GM21786 (cell line): ENCODE measurements at regions not wholly inside any gene's neighbourhood (a gene's known extent, or its start where the extent isn't known, plus 50 kb on each side); places are given as distances from the start of the nearest gene placed in this dataset.

Experiments used
- ATAC-seq: cut with Tn5 transposase; IDR thresholded peaks from one replicate; pipeline ENCODE4 v1.9.1; 2021; ENCODE audit not compliant: unreplicated experiment

DNA sequence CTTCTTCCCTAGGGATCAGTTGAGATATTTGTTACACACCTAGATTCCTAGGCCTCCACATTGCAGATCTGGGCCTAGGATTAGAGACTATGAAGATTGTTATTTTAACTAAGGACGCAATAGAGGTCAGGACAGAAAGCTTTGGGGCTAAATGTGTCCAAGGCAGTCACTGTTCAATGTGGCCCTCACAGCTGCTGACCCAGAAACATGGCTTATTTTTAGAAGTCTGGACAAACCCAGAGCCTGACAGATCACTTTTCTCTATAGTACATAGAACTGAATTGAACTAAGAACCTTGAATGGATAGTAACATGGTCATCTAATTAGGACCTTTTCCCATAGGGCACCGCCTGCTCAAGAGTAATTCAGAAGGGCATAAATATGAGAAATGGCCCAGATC, 146.6 kb upstream of the AUTS2 start:
- no peak for ATAC-seq

- ATAC-seq: no peak
Measured at GRCh38 chr7:69452797-69453196, 145.5 kb upstream of the AUTS2 start.

GRCh38 chr7:69457595-69458504, 140.4 kb upstream of the AUTS2 start:
- ATAC-seq: no peak

DNA sequence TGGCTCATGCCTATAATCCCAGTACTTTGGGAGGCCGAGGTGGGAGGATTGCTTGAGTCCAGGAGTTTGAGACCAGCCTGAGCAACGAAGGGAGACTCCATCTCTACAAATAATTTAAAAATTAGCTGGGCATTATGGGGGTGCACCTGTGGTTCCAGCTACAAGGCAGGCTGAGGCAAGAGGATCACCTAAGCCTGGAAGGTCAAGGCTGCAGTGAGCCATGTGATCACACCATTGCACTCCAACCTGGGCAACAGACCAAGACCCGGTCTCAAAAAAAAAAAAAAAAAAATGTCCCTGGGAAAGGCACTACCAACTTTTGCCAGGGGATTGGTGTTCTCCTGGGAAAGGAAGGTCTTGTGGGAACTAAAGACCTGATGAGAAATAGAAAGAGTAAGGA, 134.2 kb upstream of the AUTS2 start:
- ATAC-seq: no peak

DNA sequence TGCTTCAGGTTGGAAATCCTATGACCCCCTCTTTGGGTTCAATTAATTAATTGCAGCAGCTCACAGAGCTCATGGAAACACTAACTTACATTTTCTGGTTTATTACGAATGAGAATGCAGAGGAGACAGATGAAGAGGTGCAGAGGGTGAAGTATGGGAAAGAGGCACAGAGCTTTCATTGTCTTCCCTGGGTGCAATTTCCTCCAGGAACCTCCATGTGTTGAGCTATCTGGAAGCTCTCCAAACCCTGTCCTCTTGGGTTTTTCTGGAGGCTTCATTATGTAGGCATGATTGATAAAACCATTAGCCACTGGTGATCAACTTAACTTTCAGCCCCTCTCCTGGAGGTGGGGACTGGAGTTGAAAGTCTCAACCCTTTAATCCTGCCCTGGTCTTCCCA, 133.0 kb upstream of the AUTS2 start:
- no peak for ATAC-seq

DNA sequence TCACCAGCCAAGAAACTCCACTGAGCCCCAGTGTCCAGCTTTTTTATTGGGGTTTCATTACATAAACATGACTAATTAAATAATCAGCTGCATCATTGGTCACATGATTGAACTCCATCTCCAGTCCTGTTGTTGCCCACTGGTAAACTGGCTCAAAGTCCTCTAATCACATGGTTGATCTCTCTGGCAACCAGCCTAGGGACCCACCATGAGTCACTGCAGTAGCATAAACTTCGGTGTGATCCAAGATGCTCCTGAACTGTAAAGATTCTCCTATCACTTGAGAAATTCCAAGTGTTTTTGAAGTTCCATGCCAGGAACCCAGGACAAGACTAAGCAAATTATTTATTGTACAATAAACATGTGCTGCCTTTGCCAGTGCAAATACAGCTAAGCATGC, 130.4 kb upstream of the AUTS2 start:
- no peak for ATAC-seq

GRCh38 chr7:69476416-69476815, 121.9 kb upstream of the AUTS2 start:
- no peak for ATAC-seq

DNA sequence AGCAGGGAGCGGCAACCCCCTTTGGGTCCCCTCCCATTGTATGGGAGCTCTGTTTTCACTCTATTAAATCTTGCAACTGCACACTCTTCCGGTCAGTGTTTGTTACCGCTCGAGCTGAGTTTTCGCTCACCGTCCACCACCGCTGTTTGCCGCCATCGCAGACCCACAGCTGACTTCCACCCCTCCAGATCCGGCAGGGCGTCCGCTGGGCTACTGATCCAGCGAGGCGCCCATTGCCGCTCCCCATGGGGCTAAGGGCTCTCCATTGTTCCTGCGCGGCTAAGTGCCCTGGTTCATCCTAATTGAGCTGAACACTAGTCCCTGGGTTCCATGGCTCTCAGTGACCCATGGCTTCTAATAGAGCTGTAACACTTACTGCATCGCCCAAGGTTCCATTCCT, 115.6 kb upstream of the AUTS2 start:
- no peak for ATAC-seq

- ATAC-seq: no peak
Measured at GRCh38 chr7:69489533-69489932, 108.7 kb upstream of the AUTS2 start.

- no peak for ATAC-seq
Measured at GRCh38 chr7:69498671-69499070, 99.6 kb upstream of the AUTS2 start.

DNA sequence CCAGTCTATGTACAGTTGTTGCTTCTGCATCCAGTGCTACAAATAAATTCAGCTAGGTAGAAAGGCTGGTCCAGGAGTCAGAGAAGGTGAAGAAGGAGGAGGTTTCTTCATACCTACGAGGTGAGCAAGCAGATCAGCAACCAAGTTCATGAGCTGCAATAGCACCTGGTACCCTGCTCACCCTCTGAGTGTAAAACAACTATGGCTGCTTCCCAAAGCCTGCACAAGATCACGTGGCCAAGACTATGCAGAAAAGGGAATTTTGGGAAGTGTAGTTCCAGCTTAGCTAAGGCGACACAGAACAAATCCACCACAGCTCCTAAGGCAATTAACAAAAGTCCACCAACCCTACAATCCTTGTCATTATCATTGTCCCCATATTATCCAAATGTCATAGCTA, 95.9 kb upstream of the AUTS2 start:
- ATAC-seq: no peak

GRCh38 chr7:69504733-69505420, 93.4 kb upstream of the AUTS2 start:
- ATAC-seq: no peak

DNA sequence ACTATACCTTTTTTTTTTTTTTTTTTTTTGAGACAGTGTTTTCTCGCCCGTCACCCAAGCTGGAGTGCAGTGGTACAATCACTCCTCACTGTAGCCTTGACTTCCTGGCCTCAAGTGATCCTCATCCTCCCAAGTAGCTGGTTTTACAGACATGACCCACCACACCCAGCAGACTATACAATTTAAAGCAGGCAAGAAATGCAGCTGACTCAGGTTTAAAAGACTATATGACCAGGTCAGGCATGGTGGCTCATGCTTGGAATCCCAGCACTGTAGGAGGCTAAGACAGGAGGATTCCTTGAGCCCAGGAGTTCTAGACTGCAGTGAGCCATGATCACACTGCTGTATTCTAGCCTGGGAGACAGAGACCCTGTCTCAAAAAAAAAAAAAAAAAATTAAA, 89.5 kb upstream of the AUTS2 start:
- ATAC-seq: no peak

DNA sequence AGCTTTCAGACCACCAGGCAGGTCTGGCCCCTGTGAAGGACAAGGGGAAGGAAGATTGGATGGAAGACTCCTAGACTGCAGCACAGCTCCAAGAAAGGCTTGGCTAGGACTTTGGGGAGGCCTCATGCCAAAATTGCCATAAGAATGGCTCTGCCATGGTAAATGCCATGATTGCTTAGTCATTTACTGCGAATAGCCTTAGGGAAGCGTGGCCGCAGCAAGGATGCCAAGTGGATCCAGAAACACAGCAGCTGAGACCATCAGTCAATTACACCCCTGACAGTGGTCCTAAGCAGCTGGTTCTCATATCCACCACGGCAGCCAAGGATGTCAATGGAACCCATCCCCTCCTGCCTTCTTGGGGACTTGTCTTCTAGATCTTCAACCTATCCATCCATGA, 88.2 kb upstream of the AUTS2 start:
- ATAC-seq: no peak

DNA sequence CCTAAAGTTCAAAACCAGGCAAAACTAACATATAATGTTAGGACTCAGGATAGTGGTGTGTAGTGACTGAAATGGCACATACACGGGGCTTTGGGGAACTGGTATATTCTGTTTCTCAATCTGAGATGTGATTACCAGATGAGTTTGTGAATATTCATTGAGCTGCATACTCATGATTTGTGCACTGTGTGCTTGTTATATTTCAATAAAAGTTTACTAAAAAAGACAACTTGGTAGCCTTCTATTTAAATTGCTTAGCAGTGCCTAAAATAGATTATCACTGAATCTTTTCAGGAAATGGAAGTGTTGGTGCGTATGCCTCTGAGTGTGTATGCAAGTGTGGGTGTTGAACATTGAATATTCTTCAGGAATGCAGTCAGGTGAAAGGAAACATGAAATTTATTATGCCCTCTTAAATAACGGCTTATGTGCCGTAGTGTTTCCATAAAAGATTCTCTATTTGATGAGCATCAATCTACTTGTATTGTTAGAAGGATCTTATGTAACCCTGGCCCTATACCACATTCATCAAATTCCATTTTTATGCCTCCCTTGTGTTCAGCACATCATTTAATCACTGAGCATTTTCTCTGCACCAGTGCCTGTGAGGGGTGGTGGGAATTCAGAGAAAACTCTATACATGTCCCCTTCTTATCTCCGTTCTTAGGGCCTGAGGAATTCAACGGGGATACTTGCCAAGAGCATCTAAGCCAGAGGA, 82.6 kb upstream of the AUTS2 start:
- ATAC-seq: no peak

GRCh38 chr7:69516238-69516820, 81.9 kb upstream of the AUTS2 start:
- no peak for ATAC-seq

GRCh38 chr7:69517985-69518704, 80.1 kb upstream of the AUTS2 start:
- ATAC-seq: no peak

DNA sequence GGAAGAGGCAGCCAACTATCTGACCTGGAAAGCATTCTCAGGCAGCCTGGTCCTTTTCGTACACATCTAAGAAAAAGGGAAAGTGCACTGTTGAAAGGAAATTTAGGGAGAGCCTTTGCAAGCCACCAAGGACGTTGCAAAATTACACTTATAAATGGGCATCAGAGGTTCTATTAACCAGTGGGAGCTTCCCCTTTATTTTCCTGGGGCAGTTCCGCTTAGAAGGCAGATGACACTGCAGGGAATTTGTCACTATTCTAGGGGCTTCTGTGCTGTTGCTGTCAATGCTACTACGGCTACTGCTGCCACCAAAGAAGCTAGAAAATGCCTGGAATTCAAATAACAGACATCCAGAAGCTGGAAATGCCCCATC, 79.6 kb upstream of the AUTS2 start:
- ATAC-seq: no peak

DNA sequence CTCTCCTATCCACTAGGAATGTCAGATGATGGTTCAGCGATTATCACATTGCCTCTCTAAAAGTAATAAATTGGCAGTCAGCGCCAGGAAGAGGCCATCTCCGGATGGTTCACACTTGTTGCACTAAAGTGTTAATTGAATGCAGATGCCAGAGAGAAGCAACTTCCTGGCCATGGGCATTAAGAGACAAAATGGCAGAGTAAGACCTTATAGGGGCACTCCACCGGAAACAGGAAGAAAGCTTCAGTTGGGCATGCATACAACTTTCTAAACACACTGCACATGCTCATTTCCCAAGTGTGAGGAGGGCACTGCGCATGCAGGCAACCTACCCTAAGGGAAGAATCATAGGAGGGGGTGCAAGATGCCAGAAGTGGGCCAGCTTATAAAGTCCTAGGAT, 71.7 kb upstream of the AUTS2 start:
- ATAC-seq: no peak

DNA sequence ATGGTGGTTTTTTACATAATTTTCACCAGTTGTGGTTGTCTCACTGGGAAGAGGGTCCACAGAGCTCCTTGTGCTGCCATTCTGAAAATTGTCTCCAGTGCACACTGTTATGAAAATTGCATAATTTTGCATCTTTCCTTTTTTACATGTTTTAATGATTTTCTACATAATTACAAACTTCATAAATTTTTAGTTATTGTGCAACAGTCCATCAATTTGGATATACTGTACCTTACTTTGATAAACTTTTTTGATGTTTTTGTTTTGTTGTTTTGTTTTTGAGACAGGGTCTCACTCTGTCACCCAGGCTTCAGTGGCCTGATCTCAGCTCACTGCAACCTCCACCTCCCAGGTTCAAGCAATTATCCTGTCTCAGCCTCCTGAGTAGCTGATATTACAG, 70.6 kb upstream of the AUTS2 start:
- ATAC-seq: no peak

DNA sequence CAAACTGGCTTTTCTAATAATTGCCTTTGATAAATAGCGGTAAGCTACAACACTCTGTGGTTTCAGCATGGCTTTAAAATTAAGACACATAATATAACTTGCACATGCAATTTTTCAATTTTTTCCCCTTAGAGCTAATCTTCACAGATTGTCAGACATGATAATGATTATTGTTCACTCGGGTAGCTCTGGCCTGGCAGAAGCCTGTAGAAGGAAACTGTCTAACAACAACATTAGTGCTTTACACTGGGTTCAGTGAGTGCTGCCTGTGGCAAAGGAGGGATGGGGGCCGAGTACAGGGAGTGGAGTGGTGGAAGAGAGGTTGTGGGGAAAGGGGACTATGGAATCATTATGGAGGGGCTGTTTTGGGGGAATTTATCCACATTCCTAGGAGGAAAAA, 67.2 kb upstream of the AUTS2 start:
- no peak for ATAC-seq
